HL-60 (cell line): ENCODE measurements at regions not wholly inside any gene's neighbourhood (a gene's known extent, or its start where the extent isn't known, plus 50 kb on each side); places are given as distances from the start of the nearest gene placed in this dataset.
"Not testable (repeated sequence)": the region's sequence is repeated elsewhere in the genome, so short reads cannot be mapped to it uniquely, and the experiment has no call there.

Source experiments
- DNase-seq, 2 experiments: peaks; one replicate each; pipeline ENCODE4 v3.0.0-alpha.2; 2010 to 2020; ENCODE audit warnings: low read depth in 1 of 2, low spot score in 1 of 2
- H3K27ac ChIP-seq: fragments of 250-450 bp; sonication (Bioruptor Pico); replicated peaks from 2 replicates; pipeline ENCODE4 v1.5.1; 2020; ENCODE audit warnings: mild to moderate bottlenecking, moderate library complexity
- H3K27me3 ChIP-seq: fragments of 250-450 bp; sonication (Bioruptor Pico); 2 replicates; pipeline ENCODE4 v1.5.1; 2021; ENCODE audit warnings: mild to moderate bottlenecking, moderate library complexity; ENCODE audit not compliant: insufficient read depth, poor library complexity, severe bottlenecking
- H3K4me3 ChIP-seq: replicated peaks from 2 replicates; pipeline ENCODE4 v1.5.1; 2011; ENCODE audit warnings: mild to moderate bottlenecking, control low read depth, low read length; ENCODE audit not compliant: insufficient read depth
- CTCF ChIP-seq: IDR thresholded peaks from one replicate; pipeline ENCODE4 v1.5.1; 2011; ENCODE audit warnings: low read length, control low read depth, inconsistent platforms; ENCODE audit not compliant: insufficient read depth
- GABPA ChIP-seq: IDR thresholded peaks from 2 replicates; pipeline ENCODE4 v1.6.1; 2012; ENCODE audit warnings: low read depth
- POLR2AphosphoS5 ChIP-seq: IDR thresholded peaks from 2 replicates; pipeline ENCODE4 v1.6.1; 2012; ENCODE audit warnings: low read depth
- REST ChIP-seq: IDR thresholded peaks from 2 replicates; pipeline ENCODE4 v1.6.1; 2012; ENCODE audit warnings: low read depth; ENCODE audit not compliant: insufficient replicate concordance
- SPI1 ChIP-seq: IDR thresholded peaks from 2 replicates; pipeline ENCODE4 v1.6.1; 2012; ENCODE audit warnings: low read depth, mild to moderate bottlenecking, borderline replicate concordance

DNA sequence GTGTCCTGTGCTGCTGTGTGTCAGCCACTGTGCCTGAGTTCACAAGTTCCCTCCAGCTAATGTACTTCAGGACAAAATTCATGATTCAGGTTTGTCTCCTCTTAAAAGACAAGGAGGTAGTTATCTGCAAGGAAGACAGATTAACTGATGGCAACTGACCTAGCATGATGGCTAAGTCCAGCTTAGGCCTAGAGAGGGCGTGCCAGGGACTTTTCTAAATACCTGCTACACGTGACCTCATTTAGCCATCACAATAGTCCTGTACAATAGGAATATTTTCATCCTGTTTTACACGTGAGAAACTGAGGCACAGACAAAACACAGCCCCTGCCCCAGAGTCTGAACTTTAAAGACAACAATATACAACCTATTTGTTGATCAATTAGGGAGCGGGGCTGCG lies 275.7 kb downstream of the XPNPEP1 start:
- no peak for DNase-seq
- no peaks in the 10 kb centered on the region for H3K27me3 ChIP-seq

GRCh38 chr10:109633846-109634245 lies 289.5 kb downstream of the XPNPEP1 start:
- no peak overlapping the region for H3K4me3 ChIP-seq
- H3K27ac ChIP-seq = no peak overlapping the region
- no peaks in the 10 kb centered on the region for H3K27me3 ChIP-seq
- TF ChIP-seq GABPA (no peak), SPI1 (no peak), CTCF (no peak), POLR2AphosphoS5 (no peak), REST (no peak)
- DNase-seq = no peak

More for the DNA sequence above, 275.7 kb downstream of the XPNPEP1 start:
- Histone ChIP-seq H3K4me3 (no peak overlapping the region), H3K27ac (no peak overlapping the region)
- no peak for TF ChIP-seq GABPA
- no peak for TF ChIP-seq CTCF
- no peak for TF ChIP-seq POLR2AphosphoS5
- TF ChIP-seq REST = no peak
- no peak for TF ChIP-seq SPI1

GRCh38 chr10:109633017-109633416 lies 290.3 kb downstream of the XPNPEP1 start:
- DNase-seq, H3K27ac ChIP-seq, H3K4me3 ChIP-seq, H3K27me3 ChIP-seq: not testable (repeated sequence)

- Histone ChIP-seq H3K4me3 (no peak overlapping the region), H3K27ac (no peak overlapping the region), H3K27me3 (no peaks in the 10 kb centered on the region)
- DNase-seq = no peak
- TF ChIP-seq CTCF = no peak
- TF ChIP-seq SPI1 = no peak
- TF ChIP-seq REST = no peak
- no peak for TF ChIP-seq POLR2AphosphoS5
Observed at GRCh38 chr10:109624939-109625338, 298.4 kb downstream of the XPNPEP1 start.
